GM21526 (cell line): ENCODE measurements at regions not wholly inside any gene's neighbourhood (a gene's known extent, or its start where the extent isn't known, plus 50 kb on each side); places are given as distances from the start of the nearest gene placed in this dataset.
"Not testable (repeated sequence)": the region's sequence is repeated elsewhere in the genome, so short reads cannot be mapped to it uniquely, and the experiment has no call there.

Source experiments
- ATAC-seq: cut with Tn5 transposase; IDR thresholded peaks from one replicate; pipeline ENCODE4 v1.9.1; 2021; ENCODE audit warnings: moderate library complexity; ENCODE audit not compliant: unreplicated experiment, low FRiP score

- no peak for ATAC-seq
Measured at GRCh38 chr15:60251300-60252070, 146.3 kb downstream of the ANXA2 start.

DNA sequence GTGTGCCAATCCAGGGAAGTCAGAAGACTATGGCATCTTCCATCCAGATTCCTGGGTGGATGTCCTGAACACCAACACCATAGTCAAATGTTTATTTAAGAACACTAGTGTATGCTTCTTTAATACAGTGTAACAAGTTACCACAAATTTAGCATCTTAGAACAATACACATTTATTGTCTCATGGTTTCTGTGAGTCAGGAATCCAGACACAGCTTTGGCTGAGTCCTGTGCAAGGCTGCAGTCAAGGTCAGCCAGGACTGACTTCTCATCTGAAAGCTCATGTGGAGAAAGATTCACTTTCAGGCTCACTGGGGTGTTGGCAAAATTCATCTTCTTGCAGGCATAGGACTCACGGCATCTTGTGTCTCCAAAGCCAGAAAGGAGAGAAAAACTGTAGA is 143.4 kb downstream of the ANXA2 start:
- no peak for ATAC-seq

- ATAC-seq: peak; percentile 85
Measured at GRCh38 chr15:60255390-60255789, 142.4 kb downstream of the ANXA2 start.

GRCh38 chr15:60257591-60258159 is 140.1 kb downstream of the ANXA2 start:
- no peak for ATAC-seq

- ATAC-seq: no peak
Measured at GRCh38 chr15:60259469-60259868, 138.3 kb downstream of the ANXA2 start.

GRCh38 chr15:60264088-60264487 is 133.7 kb downstream of the ANXA2 start:
- ATAC-seq: no peak

- no peak for ATAC-seq
Measured at GRCh38 chr15:60264566-60264965, 133.2 kb downstream of the ANXA2 start.

DNA sequence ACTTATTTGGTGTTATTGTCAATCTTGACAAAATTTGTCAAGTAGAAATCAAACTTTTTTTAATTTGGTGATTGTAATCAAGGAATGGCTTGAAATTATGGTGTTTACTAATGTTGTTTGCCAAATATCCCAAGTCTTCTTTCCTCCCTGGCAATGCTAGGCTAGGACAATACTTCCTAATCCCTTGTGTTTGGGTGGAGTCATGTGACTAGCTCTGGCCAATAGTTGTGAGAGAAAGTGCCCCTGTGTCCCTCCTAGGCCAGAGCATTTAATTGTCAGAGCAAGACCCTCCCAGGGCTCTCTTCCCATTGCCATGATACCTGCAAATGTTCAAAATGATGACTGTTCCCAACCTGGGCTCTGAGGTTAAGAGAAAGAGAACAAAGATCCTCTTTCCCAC is 132.7 kb downstream of the ANXA2 start:
- ATAC-seq: no peak

DNA sequence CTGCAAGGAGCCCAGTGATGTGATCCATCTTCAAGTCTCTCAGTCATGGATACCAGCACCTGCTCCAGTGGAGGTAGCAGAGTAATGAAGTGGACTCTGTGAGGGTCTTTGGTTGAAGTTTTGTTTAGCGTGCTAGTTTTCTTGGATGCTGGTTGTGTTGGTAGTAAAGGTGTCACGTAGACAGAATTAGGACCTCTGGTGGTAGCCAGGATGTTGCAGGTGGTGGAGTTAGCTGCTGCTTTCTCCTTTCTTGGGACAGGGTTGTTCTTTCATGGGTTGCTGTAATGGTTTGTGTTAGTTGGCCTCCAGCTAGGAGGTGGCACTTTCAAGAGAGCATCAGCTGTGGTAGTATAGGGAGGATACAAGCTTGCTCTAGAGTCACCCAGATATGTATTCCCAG is 125.2 kb downstream of the ANXA2 start:
- no peak for ATAC-seq

DNA sequence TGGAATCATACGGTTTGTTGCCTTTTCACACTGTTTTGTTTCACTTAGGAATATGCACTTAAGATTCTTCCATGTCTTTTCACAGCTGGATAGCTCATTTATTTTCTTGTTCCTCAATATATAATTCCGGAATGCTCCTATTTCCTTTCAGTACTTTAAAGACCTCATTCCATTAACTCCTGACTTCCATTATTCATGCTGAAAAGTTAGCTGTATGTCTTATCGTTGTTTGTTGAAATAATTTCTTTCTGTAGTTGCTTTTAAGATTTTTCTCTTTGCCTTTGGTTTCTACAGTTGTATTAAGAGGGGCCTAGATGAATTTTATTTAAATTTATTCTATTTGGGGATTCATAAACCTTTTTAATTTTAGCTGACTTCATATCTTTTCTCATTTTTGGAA is 122.2 kb downstream of the ANXA2 start:
- no peak for ATAC-seq

DNA sequence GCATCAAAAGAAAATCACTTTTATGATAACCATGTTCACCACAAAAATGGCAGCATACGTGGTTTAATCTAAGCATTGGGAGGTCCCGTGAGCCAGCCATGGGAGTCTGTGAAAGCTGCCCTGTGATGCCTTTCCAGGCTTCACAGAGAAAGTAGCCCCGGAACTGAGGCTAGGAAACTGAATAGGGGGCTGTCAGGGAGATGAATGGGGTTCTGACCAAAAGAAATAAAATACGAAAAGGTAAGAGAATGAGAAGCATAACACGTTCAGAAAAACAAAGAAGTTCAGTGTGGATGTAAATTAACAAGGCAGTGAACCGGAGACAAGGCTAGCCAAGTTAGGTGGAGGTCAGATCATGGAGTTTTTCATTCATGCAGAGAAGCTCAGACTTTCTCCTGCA is 118.9 kb downstream of the ANXA2 start:
- no peak for ATAC-seq

GRCh38 chr15:60280259-60280658 is 117.5 kb downstream of the ANXA2 start:
- no peak for ATAC-seq

DNA sequence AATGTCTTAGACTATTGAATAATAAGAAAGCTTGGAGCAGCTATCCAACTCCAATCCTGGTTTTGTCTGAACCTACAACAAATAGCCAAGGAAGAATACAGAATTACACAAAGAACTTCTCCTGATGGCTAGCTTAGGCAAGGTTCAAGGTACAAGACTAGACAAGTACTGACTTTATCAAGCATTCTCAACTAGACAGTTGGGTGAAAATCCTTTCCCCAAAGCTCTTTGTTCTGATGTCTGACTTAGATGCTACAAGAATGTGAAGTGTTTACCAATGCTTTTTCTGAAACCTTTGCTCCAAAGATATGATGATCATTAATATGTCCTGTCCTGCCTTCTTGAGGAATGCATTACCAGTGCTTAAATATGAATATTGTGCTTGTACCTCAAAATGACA is 113.8 kb downstream of the ANXA2 start:
- ATAC-seq: no peak

- not testable (repeated sequence) for ATAC-seq
Measured at GRCh38 chr15:60295901-60296300, 101.9 kb downstream of the ANXA2 start.

DNA sequence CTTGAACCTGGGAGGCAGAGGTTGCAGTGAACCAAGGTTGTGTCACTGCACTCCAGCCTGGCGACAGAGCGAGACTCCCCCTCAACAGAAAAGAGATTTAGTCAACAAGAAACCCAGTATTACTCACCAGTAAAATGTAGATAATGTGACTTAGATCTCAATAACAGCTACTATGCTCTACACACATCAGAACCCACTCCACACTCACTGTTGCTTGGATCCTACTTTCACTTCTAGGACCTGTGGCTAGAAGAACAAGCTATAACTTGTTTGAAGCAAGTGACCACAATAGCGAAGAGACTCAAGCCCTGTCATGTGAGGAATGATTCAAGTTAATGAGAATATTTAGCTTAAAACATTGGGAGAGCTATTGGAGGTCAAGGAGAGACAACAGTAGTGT is 100.7 kb downstream of the ANXA2 start:
- ATAC-seq: no peak
